GF-D8 (cell line): ENCODE measurements at regions not wholly inside any gene's neighbourhood (a gene's known extent, or its start where the extent isn't known, plus 50 kb on each side); places are given as distances from the start of the nearest gene placed in this dataset.

Experiments
- DNase-seq: peaks from one replicate; lab custom pipeline; 2025; lab: John Stamatoyannopoulos, UW

GRCh38 chr17:79192503-79193351 lies 118.1 kb downstream of the ENGASE start:
- no peak for DNase-seq

DNA sequence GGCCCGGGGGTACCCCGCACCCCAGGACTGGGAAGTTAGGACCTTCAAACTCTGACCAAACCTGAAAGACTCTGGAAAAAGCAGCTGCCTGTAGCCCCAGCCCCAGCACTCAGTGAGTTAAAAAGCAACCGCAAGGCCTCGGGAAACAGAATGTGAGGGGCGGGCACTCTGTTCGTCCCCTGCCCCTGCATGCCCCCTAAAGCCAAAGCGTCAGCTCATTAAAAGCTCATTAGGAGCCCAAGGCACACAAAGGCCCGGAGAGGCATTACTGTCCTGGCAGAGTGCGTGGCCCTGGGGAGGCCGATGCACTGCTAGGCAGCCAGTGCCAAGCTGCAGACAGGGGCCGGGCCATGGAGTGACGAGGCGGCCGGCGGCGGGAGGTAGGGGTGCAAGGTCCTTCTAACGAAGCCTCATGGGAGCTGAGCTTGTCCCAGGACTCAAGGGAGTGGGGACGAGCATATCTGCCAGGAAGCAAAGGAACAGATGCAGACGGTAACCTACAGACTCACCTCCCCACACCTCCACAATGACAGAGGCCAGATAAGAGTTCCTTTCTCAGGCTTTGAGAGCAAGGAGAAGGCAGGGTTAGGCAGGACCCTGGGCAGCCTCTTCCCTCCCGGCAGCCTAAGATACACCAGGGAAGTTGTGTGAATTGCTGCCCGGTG lies 116.8 kb downstream of the ENGASE start:
- no peak for DNase-seq

DNA sequence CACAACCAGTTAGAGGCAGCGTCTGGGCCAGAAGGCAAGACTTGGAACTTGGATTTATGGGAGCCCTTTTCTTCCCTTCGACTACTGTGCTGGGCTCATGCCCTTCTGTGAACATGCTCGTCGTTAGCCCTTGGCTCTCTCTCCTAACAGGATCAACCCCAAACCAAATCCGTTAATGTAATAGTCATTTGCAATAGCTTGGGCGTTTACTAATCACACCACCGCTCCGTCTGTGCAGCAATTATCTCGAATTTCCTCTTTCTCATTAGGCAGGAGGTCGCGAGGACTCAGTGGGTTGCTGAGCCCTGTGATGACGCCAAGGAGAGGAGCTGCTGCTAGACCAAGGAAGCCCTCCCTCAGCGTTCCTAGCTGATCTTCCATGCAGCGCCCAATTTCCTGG lies 114.7 kb downstream of the ENGASE start:
- DNase-seq, result no peak

- no peak for DNase-seq
Measured at GRCh38 chr17:79188685-79189084, 114.1 kb downstream of the ENGASE start.

DNA sequence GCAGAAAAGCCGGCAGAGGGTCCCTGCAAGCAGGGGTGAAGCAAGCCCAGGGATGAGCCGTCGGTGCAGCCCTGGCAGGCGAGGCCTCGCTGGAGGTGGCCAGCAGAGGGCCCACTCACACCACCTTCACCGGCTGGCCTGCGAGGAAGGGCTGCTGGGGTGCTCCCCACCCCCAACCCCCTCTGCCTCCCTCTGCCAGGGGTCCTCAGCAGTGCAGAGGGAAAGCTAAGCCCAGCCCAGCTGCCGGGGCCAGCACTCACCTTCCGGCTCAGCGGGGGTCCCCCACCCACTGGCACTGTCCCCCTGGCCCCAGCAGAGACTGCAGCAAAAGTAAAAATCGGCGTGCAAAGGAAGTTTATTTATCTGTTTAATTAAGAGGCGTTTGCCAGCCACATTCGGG lies 113.4 kb downstream of the ENGASE start:
- DNase-seq, result no peak

DNA sequence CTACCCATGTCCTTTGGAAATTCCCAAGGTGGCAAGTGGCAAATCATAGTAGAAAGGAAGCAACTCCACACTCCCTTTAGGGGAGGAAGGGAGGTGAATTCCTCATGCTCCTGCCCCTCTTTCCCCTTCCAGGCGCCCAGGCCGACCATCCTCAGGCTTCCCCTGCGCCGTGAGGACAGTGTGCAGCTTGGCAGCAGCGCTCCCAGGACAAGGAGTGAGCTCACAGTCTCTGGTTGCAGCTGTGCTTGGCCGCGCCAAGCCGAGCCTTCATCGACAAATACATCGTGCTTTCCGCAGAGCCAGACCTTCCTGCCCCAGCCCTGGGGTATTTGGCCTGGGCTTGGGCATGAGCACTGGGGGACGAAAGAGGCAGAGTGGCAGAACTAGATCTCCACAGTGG lies 112.6 kb downstream of the ENGASE start:
- no peak for DNase-seq

DNA sequence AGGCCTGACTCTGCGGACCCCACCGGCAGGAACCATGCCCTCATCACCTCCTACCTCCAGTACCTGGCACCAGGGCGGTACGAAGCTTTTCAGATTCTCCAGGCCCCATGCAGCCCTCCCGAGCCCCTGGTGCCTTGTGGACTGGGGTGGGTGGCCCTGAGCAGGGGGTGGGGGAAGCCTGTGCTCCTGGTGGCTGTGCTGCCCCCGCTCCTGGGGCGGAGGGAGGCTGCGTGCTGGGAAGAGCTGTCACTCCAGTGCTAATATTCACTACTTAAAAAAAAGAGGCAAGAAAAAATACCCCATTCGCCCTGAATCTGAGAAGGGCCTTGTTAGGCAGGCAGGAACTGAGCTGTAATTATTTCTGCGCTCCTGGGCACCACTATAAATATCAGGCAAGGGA lies 111.8 kb downstream of the ENGASE start:
- no peak for DNase-seq

GRCh38 chr17:79185671-79186070 lies 111.0 kb downstream of the ENGASE start:
- DNase-seq, result no peak

GRCh38 chr17:79184219-79184618 lies 109.6 kb downstream of the ENGASE start:
- DNase-seq, result no peak

DNA sequence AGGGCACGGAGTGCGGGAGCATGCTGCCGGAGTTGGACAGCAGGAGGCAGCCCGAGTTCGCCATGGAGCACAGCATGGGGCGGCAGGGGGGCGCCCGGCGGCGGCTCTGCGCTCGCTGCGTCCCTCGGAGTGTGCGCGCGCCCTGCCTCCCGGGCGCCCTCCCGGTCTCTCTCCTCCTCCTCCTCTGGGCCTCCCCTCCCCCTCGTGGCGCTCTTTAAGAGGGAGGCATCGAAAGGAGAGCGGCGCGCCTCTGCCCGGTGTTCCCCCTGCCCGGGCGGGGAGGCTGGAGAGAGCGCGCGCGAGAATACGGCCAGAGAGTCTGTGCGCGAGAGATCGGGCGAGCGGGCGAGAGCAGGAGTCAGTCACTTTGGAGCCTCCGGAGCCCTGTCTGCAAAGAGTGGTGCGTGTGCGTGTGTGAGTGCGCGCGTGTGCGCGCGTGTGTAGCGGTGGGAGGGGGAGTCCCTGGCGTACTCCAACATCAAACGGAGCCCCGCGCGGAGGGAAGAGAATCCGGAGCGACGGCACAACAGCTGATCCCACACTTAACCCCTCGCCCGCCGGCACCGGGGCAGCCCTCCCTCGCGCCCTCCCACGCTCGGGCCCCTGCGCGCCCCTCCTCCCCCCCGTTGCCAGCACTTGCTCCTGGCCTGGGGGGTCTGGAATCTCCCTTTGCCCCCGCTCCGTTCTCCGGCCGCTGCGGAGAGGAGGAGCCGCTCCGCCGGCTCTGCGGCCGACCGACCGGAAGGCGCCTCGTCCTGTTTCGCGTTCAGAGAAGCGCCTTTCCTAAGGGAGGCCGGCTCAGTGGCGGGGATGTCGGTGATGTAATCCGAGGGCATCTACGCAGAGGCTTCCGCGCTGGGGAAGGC lies 108.9 kb downstream of the ENGASE start:
- DNase-seq, result no peak

- DNase-seq, result no peak
Measured at GRCh38 chr17:79183043-79183292, 108.3 kb downstream of the ENGASE start.

- DNase-seq, result no peak
Measured at GRCh38 chr17:79182176-79183042, 107.8 kb downstream of the ENGASE start.

DNA sequence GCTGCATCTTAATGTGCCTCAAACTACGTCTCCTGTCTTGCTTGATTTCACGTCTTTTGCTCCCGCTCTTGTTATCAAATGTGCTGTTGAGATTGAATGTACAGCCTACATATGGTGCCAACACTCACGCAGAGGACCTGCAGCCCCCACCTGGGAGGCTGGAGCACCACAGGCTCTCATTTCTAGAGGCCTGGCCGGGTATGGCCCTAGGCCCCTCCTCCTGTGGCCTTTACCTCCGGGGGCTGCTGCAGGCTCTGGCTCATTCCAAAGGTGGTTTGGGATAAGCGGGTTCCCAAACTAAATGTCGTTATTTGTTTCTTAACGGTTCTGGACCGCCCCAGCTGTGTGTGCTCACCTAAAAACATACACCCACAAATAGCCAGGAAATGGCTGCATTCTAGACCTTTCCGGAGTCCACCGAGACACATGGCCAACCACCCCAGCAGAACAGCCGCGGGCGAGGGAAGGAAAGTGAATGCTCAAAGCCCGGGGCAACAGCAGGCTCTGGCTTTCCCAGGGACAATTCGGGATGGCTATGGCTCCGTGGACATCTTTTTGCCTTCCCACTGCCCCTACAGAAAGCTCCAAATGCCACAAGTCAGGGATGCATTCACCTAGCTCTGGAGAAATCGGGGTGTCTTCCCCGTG lies 105.9 kb downstream of the ENGASE start:
- DNase-seq, result no peak

DNA sequence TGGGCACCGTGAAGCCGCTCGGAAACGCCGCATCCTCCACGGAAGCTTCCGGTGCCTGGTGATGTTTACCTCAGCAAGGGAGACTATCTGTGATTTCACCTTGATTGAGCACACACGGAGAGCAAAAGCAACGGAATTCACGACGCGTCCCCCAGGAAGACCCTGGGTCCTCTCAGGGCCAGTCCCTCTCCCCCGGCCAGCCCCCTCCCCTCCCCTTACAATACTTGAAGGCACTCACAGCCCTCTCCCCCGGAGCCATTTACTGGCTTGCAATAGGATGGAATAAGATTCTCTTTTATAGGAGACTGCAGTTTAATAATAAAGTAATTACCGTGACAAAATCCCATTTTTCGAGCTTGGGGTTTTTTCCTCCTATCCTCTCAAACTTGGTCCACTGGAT lies 104.7 kb downstream of the ENGASE start:
- no peak for DNase-seq

DNA sequence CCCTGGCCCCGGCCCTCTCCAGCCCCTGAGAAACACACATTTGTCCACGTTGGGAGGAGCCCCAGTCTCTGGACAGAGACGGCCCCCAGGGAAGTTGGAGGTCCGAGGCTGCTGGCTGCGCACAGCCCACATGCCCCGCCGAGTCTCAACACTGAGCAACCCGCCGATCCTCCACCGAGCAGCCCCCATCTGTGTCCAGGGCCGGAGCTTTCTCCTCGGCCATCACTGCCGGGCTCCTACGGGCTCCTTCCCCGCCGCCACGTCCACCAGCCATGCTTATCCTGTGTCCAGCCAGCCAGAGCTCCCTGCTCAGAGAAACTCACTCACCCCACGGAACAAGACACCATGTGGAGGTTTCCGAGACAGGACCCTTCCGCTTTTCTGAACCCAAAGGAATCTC lies 103.3 kb downstream of the ENGASE start:
- no peak for DNase-seq

DNA sequence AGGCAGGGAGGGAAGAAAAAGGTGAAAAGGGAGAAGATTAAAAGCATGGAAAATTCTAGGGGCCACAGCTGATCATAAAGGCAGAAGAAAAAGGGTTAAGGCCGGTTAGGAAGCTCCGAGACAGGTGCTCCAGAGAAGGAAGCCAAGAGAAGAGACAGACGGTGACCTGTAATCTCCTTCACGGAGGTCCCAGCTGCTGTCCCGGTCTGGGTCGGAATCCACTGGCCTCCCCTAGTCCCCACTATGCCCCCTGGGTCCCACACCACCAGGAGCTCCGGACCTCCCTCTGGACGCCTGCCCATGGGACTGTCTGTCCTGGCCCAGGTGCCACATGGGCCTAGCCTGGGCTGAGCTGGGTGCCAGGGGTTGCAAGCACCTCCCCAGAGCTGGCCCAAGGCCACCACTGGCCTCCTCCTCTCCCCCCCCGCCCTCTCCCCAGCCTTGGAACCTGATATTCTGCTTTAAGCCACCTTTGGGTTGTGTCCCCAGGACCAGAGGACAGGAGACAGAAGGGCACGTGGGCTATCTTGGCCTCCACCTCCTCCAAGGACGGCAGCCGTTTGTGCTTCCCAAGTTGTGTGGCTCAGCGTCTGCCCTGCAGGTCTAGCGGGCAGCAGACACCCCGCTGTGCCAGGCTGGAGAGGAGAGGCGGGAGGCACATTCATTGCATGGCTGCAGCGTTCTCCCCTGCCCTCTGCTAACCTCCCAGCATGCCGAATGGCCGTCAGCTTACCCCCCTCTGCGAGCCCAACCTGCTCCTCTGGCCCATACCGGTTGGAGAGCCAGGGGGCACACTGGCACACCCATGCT lies 102.4 kb downstream of the ENGASE start:
- DNase-seq, result no peak

DNA sequence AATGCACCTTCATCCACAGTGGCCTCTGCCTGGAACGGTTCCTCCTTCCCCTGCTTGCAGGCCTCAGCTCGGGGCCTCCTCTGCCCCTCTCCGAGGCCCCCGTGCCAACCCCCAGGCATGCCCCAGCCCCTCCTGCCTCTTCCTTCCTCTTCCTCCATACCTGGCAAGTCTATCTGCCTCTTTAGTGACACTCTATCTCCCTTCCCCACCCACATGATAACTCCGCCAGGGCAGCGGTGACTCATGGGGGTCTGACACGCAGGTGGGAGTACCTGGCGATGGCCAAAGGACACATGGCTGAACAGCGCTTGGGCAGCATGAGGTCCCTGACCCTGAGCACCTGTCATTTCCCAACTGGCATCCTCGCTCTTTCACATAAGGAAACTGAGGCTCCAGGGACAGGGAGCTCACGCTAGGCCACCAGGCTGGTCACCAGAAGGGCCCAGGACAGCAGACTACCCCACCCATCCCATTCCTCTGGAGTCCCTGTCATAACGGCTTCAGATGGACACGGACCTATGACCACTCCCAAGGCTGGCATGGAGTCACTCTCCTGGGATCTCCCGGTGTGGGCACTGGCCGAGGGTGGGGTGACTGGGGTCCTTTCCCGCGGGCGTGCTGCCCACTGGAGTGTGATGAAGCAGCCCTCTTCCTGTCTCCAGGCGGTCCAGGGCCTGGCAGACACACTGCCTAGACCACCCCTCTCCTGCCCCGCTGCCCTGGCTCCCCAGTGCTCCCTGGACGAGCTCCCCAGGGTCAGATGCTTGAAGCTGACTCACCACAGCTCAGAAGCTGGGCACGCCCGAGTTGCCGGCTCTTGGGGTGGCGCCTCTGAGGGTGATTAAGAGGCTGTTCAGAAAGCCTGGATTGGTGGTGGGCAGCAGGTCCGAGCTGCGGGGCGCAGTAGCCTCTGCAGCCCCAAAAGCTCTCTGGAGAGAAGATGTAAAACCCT lies 100.6 kb downstream of the ENGASE start:
- DNase-seq, result no peak

DNA sequence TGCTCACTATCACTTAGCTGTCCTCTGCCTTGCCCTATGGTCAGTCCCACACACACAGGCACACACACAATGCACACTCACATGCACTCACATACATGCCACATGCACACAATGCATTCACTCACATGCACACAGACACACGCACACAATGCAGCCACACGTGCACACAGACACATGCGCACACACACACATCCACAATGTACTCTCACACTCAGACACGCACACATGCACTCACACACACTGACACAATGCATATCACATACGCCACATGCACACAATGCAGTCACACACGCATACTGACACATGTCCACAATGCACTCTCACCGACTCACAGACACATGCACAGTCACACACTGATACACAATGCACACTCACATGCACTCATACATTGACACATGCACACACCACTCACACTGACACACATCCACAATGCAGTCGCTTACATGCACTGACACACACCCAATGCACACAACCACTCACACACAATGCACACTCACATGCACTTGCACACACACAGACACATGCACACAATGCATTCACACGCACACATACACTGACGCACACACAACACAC lies 99.7 kb downstream of the ENGASE start:
- no peak for DNase-seq

DNA sequence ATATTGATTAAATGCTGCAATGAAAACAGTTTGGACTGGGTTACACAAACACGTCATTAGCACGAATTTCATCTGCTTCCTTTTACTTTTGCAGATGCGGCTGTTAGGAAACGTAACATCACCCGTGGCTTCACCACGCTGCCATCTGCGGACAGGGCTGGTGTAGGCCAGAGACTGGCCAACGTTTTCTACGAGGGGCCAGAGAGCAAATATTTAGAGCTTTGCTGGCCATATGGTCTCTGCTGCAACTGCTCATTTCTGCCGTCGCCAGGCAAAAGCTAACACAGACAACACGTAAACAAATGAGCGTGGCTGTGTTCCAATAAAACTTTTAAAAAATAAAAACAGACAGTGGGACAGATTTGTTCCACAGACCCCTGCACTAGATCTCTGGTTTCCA lies 96.6 kb downstream of the ENGASE start:
- no peak for DNase-seq
